COLO668 (cell line): ENCODE measurements at regions not wholly inside any gene's neighbourhood (a gene's known extent, or its start where the extent isn't known, plus 50 kb on each side); places are given as distances from the start of the nearest gene placed in this dataset.
"Not testable (repeated sequence)": the region's sequence is repeated elsewhere in the genome, so short reads cannot be mapped to it uniquely, and the experiment has no call there.

ENCODE experiments used
- DNase-seq: peaks from one replicate; lab custom pipeline; 2025; ENCODE audit not compliant: unreplicated experiment; lab: John Stamatoyannopoulos, UW

GRCh38 chr17:83190601-83191387, 111.4 kb downstream of the METRNL start:
- no peak for DNase-seq

GRCh38 chr17:83191388-83192160, 112.2 kb downstream of the METRNL start:
- DNase-seq = no peak

- no peak for DNase-seq
Measured at GRCh38 chr17:83192161-83192788, 112.9 kb downstream of the METRNL start.

DNA sequence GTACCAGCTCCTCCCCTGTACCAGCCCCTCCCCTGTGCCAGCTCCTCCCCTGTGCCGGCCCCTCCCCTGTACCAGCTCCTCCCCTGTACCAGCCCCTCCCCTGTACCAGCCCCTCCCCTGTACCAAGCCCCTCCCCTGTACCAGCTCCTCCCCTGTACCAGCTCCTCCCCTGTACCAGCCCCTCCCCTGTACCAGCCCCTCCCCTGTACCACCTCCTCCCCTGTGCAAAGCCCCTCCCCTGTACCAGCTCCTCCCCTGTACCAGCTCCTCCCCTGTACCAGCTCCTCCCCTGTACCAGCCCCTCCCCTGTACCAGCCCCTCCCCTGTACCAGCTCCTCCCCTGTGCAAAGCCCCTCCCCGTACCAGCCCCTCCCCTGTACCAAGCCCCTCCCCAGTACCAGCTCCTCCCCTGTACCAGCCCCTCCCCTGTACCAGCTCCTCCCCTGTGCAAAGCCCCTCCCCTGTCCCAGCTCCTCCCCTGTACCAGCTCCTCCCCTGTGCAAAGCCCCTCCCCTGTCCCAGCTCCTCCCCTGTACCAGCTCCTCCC, 113.5 kb downstream of the METRNL start:
- DNase-seq = not testable (repeated sequence)

DNA sequence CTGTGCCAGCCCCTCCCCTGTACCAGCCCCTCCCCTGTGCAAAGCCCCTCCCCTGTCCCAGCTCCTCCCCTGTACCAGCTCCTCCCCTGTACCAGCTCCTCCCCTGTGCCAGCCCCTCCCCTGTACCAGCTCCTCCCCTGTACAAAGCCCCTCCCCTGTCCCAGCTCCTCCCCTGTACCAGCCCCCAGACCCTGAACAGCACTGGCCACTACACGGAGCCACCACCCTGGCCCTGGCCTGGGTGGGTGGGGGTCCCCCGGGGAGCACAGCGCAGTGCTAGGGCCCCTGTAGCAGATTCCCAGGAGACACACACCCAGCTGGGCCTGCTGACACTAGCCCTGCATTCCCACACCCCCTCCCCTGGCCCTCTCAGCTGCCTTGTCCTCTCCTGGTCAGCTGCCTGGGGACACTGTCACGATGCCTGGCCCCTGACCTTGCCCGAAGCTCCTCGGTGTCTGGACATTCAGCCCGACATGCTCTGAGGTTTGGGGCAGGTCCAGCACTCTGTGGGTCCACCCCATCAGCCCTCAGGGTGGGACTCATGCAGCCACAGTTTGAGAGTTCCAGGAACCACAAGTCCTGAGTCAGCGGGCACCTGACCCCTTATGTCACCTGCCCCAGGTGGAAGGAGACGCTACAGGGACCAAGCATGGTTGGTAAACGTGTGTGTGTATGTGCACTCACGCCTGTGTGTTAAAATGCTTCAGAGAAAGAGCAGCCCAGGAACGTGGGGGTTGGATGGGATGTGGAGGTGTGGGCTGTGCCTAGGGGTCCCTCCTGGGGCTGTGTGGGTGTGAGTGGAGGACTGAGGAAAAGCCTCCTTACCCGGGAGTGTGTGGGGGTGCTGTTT, 114.2 kb downstream of the METRNL start:
- DNase-seq = no peak

DNA sequence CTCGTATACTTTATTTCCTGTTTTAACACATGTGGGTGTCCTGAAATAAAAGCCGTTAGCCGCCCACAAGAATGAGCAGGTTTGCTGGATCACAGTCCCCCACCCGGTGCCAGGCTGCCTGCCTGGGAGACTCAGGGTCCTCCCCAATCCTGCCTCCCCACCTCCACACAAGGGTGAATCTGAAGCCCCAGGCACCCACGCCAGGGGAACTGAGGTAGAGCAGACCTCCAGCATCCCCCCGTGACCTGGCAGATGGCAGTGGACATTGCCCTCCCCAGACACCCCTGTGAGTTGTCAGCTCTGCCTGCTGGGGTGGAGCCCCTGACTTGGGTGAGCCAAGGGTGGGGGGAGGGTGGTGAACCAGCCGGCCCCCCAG, 114.8 kb downstream of the METRNL start:
- DNase-seq = no peak

GRCh38 chr17:83194761-83195329, 115.4 kb downstream of the METRNL start:
- no peak for DNase-seq

GRCh38 chr17:83195330-83196023, 116.1 kb downstream of the METRNL start:
- no peak for DNase-seq

DNA sequence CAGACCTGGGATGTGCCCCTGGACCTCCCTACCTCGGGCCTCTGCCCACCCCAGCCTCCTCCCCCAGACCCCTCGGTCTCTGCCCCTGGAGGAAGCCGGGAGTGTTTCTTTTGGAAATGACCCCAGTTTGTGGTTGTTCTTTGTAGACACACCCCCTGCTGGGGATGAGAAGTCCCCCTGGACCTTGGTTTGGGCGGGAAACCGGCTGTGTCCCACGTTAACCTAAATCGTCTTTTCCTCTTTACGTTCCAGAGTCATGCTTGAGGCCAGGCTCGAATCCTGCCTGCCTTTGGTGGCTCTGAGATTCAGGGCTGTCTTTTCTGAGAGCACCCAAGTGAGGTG, 116.6 kb downstream of the METRNL start:
- no peak for DNase-seq

DNA sequence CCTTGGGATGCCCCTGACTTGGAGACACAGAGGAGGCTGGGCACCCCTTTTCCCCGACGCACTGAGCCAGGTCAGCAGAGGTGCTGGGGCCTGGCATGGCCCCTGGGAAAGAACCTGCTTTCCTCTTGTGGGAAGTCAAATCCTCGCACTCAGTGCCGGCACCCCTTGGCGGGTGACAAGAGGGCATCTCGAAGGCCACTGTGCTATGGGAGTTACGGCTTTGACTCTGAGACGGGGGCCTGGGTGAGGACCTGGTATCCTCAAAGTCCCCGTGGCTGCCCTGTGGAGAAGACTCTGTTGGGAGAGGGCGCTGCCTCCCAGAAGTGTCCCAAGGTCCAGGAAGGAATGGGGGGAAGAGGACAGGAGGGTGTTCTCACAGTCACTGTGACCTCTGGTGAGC, 117.0 kb downstream of the METRNL start:
- no peak for DNase-seq

GRCh38 chr17:83196973-83197880, 117.8 kb downstream of the METRNL start:
- DNase-seq = no peak

DNA sequence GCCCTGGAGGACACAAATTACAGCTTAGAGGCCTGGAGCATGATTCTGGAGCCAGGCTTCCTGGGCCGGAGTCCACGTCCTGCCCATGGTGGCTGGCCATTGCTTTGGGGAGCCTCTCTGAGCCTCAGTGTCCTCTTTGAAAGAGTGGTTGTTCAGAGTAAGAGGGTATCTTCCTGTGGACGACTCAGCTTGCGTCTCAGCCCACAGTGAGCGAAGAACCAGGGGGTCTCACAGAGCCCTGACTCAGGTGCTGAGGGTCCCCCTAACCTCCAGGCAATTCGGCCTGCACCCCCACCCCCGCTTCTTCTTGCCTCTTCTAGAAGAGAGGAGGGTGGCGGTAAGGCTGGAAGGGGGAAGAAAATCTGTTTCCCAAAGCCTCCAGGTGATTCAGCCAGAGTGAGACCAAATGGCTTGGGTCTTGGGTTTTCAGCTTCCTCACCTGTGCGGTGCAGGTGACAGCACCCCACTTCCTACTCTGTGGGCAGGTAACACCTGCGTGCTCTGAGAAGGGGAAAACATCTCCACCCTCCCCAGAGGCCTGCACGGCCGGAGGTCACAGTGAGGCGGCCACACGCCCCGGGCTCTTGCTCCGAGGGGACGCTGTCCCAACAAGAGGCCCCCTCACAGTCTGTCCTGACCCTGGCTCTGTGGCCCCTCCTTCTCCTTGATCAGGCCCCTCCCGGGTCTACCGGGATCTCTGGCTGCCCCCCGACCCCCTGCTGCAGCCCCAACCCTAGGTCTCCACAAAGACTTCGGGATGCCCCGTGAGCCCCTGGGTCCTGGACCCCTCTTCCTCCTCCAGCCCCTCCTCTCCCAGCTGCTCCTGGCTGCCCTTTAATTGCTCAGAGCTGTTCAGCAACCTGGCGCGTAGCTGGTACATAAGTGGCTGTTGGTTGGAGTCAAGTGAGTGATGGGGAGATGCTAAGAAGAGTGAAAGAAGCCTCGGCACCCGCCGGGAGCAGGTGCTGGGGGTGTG, 119.2 kb downstream of the METRNL start:
- DNase-seq = no peak

- DNase-seq = no peak
Measured at GRCh38 chr17:83199500-83200201, 120.2 kb downstream of the METRNL start.

DNA sequence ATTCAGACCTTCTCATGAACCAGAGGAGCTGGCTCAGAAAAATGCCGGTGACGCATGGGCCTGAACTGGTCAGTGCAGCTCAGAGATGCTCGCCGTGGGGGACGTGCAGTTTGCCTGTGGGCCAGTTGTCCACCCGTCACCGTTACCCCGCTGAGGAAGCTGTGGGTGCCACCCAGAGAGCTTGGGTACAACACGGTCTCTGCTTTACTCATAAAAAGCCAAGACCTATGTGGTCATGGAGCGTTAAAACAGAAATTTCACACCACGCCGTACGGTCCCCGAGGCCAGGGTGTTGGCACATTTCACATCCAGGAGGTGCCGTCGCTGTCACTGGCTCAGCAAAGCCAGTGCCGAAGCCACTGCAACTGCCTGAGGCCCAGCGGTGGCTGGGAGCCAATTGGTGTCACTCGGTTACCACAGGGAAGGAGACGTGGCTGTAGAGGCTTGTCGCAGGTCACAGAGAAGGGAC, 120.9 kb downstream of the METRNL start:
- DNase-seq = no peak

- no peak for DNase-seq
Measured at GRCh38 chr17:83200751-83201150, 121.3 kb downstream of the METRNL start.

DNA sequence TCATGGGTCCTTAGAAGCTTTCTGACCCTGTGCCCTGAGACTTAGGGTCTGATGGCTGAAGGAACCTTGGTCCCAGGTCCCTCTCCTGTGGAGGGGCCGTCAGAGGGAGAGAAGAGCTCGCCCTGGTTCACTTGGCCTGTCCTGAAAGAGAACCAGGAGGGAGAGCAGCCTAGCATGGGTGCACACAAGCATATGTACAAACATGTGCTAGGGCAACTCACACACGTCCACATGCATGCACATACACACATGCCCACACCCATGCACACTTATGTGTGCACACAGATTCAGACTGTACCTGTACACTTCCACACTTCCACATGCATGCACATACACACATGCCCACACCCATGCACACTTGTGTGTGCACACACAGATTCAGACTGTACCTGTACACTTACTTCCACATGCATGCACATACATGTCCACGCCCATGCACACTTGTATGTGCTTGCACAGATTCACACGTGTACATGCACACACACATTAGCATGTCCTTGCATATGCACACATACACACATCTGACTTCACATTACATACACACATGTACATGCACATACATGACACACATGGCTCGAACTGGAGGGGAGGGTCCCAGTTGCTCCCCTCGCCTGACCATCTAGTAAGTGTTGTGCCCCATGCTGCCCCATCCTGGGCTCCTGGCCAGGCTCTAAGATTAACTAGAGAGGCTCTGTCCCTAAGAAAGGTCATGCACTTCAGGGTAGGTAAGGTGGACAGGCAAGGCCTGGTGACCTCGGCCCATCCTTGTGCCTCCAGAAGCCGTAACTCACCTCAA, 122.0 kb downstream of the METRNL start:
- no peak for DNase-seq
